ENCODE measurements at regions not wholly inside any gene's neighbourhood (a gene's known extent, or its start where the extent isn't known, plus 50 kb on each side); places are given as distances from the start of the nearest gene placed in this dataset.

GRCh38 chr16:72657164-72657563 lies 390.8 kb downstream of the ZFHX3 start (continued):
- TF ChIP-seq ZNF146 (CRISPR knock-in tag; IDR thresholded peaks at IDR 0.05; ENCODE audit: unreplicated experiment) = peak; percentile 50

DNA sequence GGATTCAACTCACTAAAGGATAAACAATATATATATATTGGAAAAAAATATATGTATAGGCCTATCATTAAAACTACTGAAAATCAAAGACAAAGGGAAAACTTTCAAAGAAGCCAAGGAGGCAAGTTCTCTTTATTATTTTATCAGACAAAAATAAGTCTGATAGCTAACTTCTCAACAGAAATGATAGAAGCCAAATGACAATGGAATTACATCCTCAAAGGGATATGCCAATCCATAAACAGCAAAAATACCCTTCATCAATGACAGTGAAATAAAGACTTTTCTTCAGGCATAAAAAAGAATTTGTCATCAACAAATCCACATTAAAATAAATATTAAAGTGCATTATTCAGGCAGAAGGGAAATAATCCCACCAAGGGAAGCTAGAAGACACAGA lies 393.4 kb downstream of the ZFHX3 start:
- H3K27me3 ChIP-seq (ENCODE audit: control insufficient read depth in 2 of 2, insufficient read depth in 2 of 2, low read length in 2 of 2) = no peaks in the 10 kb centered on the region
- no peak overlapping the region for H3K4me3 ChIP-seq
- no peaks in the 10 kb centered on the region for H3K4me1 ChIP-seq (replicated peaks in 1 of 2; ENCODE audit: control insufficient read depth in 2 of 2, insufficient read depth in 2 of 2, low read length in 2 of 2)
- POLR2A ChIA-PET = interaction anchor here (0.5 to 1.8 kb wide), 3 partner anchors 9 to 236 kb away, joined by 3 to 8 read pairs (median 4); no protein-coding TSS in a partner anchor
- TF ChIP-seq RBM22 (IDR thresholded peaks at IDR 0.05; ENCODE audit: low read depth, low read length, poor library complexity, severe bottlenecking) (no peak), EZH2 (IDR thresholded peaks at IDR 0.05; ENCODE audit: borderline replicate concordance, low read depth, low read length) (no peak), CBX2 (IDR thresholded peaks at IDR 0.05; ENCODE audit: insufficient read depth, low read length, poor library complexity, severe bottlenecking) (no peak), ESRRA (IDR thresholded peaks at IDR 0.05; ENCODE audit: borderline replicate concordance, low read depth) (no peak), RB1 (IDR thresholded peaks at IDR 0.05; ENCODE audit: low read depth) (no peak), ZFP1 (CRISPR knock-in tag; IDR thresholded peaks at IDR 0.05) (no peak)
- TF ChIP-seq, protein P1, sequence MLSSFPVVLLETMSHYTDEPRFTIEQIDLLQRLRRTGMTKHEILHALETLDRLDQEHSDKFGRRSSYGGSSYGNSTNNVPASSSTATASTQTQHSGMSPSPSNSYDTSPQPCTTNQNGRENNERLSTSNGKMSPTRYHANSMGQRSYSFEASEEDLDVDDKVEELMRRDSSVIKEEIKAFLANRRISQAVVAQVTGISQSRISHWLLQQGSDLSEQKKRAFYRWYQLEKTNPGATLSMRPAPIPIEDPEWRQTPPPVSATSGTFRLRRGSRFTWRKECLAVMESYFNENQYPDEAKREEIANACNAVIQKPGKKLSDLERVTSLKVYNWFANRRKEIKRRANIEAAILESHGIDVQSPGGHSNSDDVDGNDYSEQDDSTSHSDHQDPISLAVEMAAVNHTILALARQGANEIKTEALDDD (IDR thresholded peaks at IDR 0.05) = no peak
- DNase-seq (ENCODE audit: extremely low read depth in 1 of 4, low spot score in 3 of 4) (no peak), ATAC-seq (no peak), FAIRE-seq (no peak)
- CTCF ChIA-PET (ENCODE audit: low intra/inter-chr PET ratio) = no interaction called here
- no peaks in the 10 kb centered on the region for H3K9me3 ChIP-seq (replicated peaks; ENCODE audit: control insufficient read depth, insufficient read depth, low read depth, low read length)
- in situ Hi-C loops (cut with MboI) (no loop called here), intact Hi-C loops (cut with micrococcal nuclease) (no loop called here)
- no peak overlapping the region for H3K9ac ChIP-seq (ENCODE audit: insufficient read depth in 1 of 2, low read depth in 2 of 2, low read length in 2 of 2)
- peaks cover 6% of the 10 kb centered on the region; the same call in 2 of the 3 replicates for H3K79me2 ChIP-seq (ENCODE audit: control insufficient read depth, insufficient read depth, low read length)
- BruUV-seq (replicated peaks) = no TSS peak
- no peaks in the 10 kb centered on the region for H3K36me3 ChIP-seq (ENCODE audit: control insufficient read depth, insufficient read depth, low read length)
- H4K20me1 ChIP-seq (replicated peaks; ENCODE audit: control insufficient read depth, insufficient read depth, low read length) = no peaks in the 10 kb centered on the region
- no peak overlapping the region for H3K27ac ChIP-seq (ENCODE audit: extremely low read depth, low read depth, low read length)
- H3K9me1 ChIP-seq (ENCODE audit: control insufficient read depth, insufficient read depth, low read length) = no peaks in the 10 kb centered on the region
- H3K4me2 ChIP-seq (ENCODE audit: insufficient read depth, low read length) = no peak overlapping the region
- no peak overlapping the region for H2AFZ ChIP-seq (ENCODE audit: low read depth, low read length)

All from K562 (cell line).